GM23338 (cell line): ENCODE measurements at regions not wholly inside any gene's neighbourhood (a gene's known extent, or its start where the extent isn't known, plus 50 kb on each side); places are given as distances from the start of the nearest gene placed in this dataset.

Experiments
- ATAC-seq: fragments of 200-7000 bp; cut with Tn5 transposase; 3 replicates; pipeline ENCODE4 v1.9.1; 2020
- DNase-seq: peaks from one replicate; pipeline ENCODE4 v3.0.0-alpha.2; 2015; ENCODE audit warnings: low spot score
- H2AFZ ChIP-seq: fragments of 200-600 bp; sonication (generic); 2 replicates; pipeline ENCODE4 v1.8.0; 2016; ENCODE audit warnings: antibody characterized with exemption, mild to moderate bottlenecking, moderate library complexity
- H3F3A ChIP-seq: fragments of 200-600 bp; sonication (generic); replicated peaks from 2 replicates; pipeline ENCODE4 v1.8.0; 2017; ENCODE audit warnings: antibody characterized with exemption, mixed run types, low read depth
- H3K27ac ChIP-seq: fragments of 200-600 bp; sonication (generic); 2 replicates; pipeline ENCODE4 v1.6.1; 2016; ENCODE audit warnings: low read depth
- H3K27me3 ChIP-seq: fragments of 200-600 bp; sonication (generic); 2 replicates; pipeline ENCODE4 v1.8.0; 2016; ENCODE audit warnings: mild to moderate bottlenecking, mixed run types, moderate library complexity; ENCODE audit not compliant: insufficient read depth
- H3K36me3 ChIP-seq: fragments of 200-600 bp; sonication (generic); 2 replicates; pipeline ENCODE4 v1.8.0; 2016; ENCODE audit warnings: mild to moderate bottlenecking; ENCODE audit not compliant: insufficient read depth
- H3K4me1 ChIP-seq: fragments of 200-600 bp; sonication (generic); 2 replicates; pipeline ENCODE4 v1.8.0; 2016; ENCODE audit warnings: mild to moderate bottlenecking, moderate library complexity; ENCODE audit not compliant: insufficient read depth
- H3K4me2 ChIP-seq: fragments of 200-600 bp; sonication (generic); 2 replicates; pipeline ENCODE4 v1.7.1; 2017; ENCODE audit warnings: mixed run types
- H3K4me3 ChIP-seq: fragments of 200-600 bp; sonication (generic); 2 replicates; pipeline ENCODE4 v1.6.1; 2016; ENCODE audit warnings: mixed run types
- H3K79me2 ChIP-seq: fragments of 200-600 bp; sonication (generic); replicated peaks from 2 replicates; pipeline ENCODE4 v1.8.0; 2017; ENCODE audit warnings: mild to moderate bottlenecking; ENCODE audit not compliant: insufficient read depth
- H3K9me2 ChIP-seq: fragments of 200-600 bp; sonication (generic); 2 replicates; pipeline ENCODE4 v1.8.0; 2017; ENCODE audit not compliant: insufficient read depth
- H4K20me1 ChIP-seq: fragments of 200-600 bp; sonication (generic); replicated peaks from 2 replicates; pipeline ENCODE4 v1.8.0; 2017; ENCODE audit warnings: mild to moderate bottlenecking; ENCODE audit not compliant: insufficient read depth
- H3K27ac Mint-ChIP-seq: 2 replicates; pipeline ENCODE4 v1.8.0; 2020; ENCODE audit warnings: inconsistent platforms, mild to moderate bottlenecking, moderate library complexity, mixed read lengths
- H3K27me3 Mint-ChIP-seq: 3 replicates; pipeline ENCODE4 v1.8.0; 2022; ENCODE audit warnings: low read depth, mild to moderate bottlenecking, moderate library complexity, mixed read lengths, inconsistent platforms; ENCODE audit not compliant: insufficient read depth, poor library complexity
- H3K36me3 Mint-ChIP-seq: 3 replicates; pipeline ENCODE4 v1.8.0; 2021; ENCODE audit warnings: low read depth, mild to moderate bottlenecking, inconsistent platforms, moderate library complexity, mixed read lengths
- H3K4me1 Mint-ChIP-seq: 3 replicates; pipeline ENCODE4 v1.8.0; 2020; ENCODE audit warnings: mild to moderate bottlenecking, inconsistent platforms, mixed read lengths
- H3K4me3 Mint-ChIP-seq: 3 replicates; pipeline ENCODE4 v1.8.0; 2021; ENCODE audit warnings: moderate library complexity, mild to moderate bottlenecking, inconsistent platforms, mixed read lengths
- H3K9me3 Mint-ChIP-seq: 3 replicates; pipeline ENCODE4 v1.8.0; 2020; ENCODE audit warnings: moderate library complexity, mild to moderate bottlenecking, inconsistent platforms, mixed read lengths
- CREB1 ChIP-seq: fragments of 250-450 bp; sonication (Bioruptor Pico); IDR thresholded peaks from 2 replicates; pipeline ENCODE4 v1.5.0; 2020; ENCODE audit warnings: low read depth, mild to moderate bottlenecking, moderate library complexity
- EZH2 ChIP-seq: fragments of 200-600 bp; sonication (generic); IDR thresholded peaks from one replicate; pipeline ENCODE4 v1.8.0; 2017; ENCODE audit warnings: antibody characterized with exemption, mild to moderate bottlenecking, low read depth; ENCODE audit not compliant: unreplicated experiment
- EZH2phosphoT487 ChIP-seq: fragments of 200-600 bp; sonication (generic); IDR thresholded peaks from one replicate; pipeline ENCODE4 v1.8.1; 2018; ENCODE audit warnings: antibody characterized with exemption; ENCODE audit not compliant: unreplicated experiment
- JUNB ChIP-seq: IDR thresholded peaks from one replicate; pipeline ENCODE4 v1.6.1; 2016; ENCODE audit warnings: antibody characterized with exemption; ENCODE audit not compliant: unreplicated experiment
- NANOG ChIP-seq: IDR thresholded peaks from 2 replicates; pipeline ENCODE4 v1.6.1; 2016; ENCODE audit warnings: antibody characterized with exemption, borderline replicate concordance
- POLR2AphosphoS5 ChIP-seq: IDR thresholded peaks from 2 replicates; pipeline ENCODE4 v1.6.1; 2016; ENCODE audit warnings: antibody characterized with exemption, low read depth
- STAT1 ChIP-seq: IDR thresholded peaks from one replicate; pipeline ENCODE4 v1.6.1; 2016; ENCODE audit warnings: antibody characterized with exemption; ENCODE audit not compliant: unreplicated experiment
- ZNF114 ChIP-seq: fragments of 250-450 bp; sonication (Bioruptor Pico); IDR thresholded peaks from 2 replicates; pipeline ENCODE4 v1.5.0; 2020; ENCODE audit warnings: mild to moderate bottlenecking, moderate library complexity
- ZNF331 ChIP-seq: fragments of 250-450 bp; sonication (Bioruptor Pico); IDR thresholded peaks from 2 replicates; pipeline ENCODE4 v1.5.0; 2020; ENCODE audit warnings: low read depth, mild to moderate bottlenecking, moderate library complexity
- TF ChIP-seq, protein P1 (sequence below): IDR thresholded peaks from one replicate; pipeline ENCODE4 v1.6.1; 2018; ENCODE audit warnings: antibody characterized with exemption; ENCODE audit not compliant: unreplicated experiment
- TF ChIP-seq, protein P2 (sequence below), 2 experiments: fragments of 200-600 bp in 1 of 2; sonication (generic) in 1 of 2; conservative IDR thresholded peaks; 2 replicates each; pipeline versions ENCODE4 v1.5.1 to v1.6.1; 2016 to 2017; ENCODE audit warnings: antibody characterized with exemption in 2 of 2, low read depth in 2 of 2, mild to moderate bottlenecking in 2 of 2, moderate library complexity in 1 of 2
- TF ChIP-seq, protein P3 (sequence below): fragments of 250-450 bp; sonication (Bioruptor Pico); IDR thresholded peaks from 2 replicates; pipeline ENCODE4 v1.5.0; 2020; ENCODE audit warnings: mild to moderate bottlenecking, moderate library complexity
- TF ChIP-seq, protein P4 (sequence below): IDR thresholded peaks from 2 replicates; pipeline ENCODE4 v1.6.1; 2016; ENCODE audit warnings: antibody characterized with exemption

DNA sequence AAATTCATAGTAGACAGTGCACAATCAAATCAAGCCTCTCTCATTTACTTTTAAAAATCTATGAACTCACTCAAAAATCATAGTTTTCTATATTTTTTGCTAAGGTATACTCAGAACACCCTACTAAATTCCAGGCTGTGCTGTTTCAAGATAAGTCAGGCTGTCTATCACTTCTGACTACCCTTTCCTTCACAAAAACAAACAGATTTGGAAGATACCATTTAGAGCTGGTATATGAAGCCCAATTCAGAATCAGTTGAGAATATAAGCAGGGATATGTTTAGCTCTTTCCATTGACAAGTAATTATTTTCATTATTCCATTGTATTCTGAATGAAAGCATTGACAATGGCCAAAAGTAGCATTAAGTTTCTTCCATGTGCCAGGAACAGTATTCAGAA lies 53.1 kb downstream of the CXCL1 start:
- no peak overlapping the region for H3K4me3 Mint-ChIP-seq
- no peak overlapping the region for H3K4me2 ChIP-seq
- H3K36me3 ChIP-seq = no peaks in the 10 kb centered on the region
- H2AFZ ChIP-seq = no peak overlapping the region; the same call in 1 of the 2 replicates
- no peaks in the 10 kb centered on the region for H3K79me2 ChIP-seq
- H3K4me1 ChIP-seq = no peaks in the 10 kb centered on the region
- no peaks in the 10 kb centered on the region for H3K36me3 Mint-ChIP-seq
- no peak overlapping the region for H3K4me3 ChIP-seq
- H3K9me3 Mint-ChIP-seq = no peaks in the 10 kb centered on the region
- DNase-seq = no peak
- no peaks in the 10 kb centered on the region for H3K27me3 ChIP-seq
- no peak for ATAC-seq
- no peaks in the 10 kb centered on the region for H4K20me1 ChIP-seq
- no peak overlapping the region for H3K27ac Mint-ChIP-seq
- H3F3A ChIP-seq = no peaks in the 10 kb centered on the region
- H3K27ac ChIP-seq = no peak overlapping the region
- no peaks in the 10 kb centered on the region for H3K27me3 Mint-ChIP-seq
- H3K4me1 Mint-ChIP-seq = no peaks in the 10 kb centered on the region
- no peaks in the 10 kb centered on the region for H3K9me2 ChIP-seq
- TF ChIP-seq, protein P1, sequence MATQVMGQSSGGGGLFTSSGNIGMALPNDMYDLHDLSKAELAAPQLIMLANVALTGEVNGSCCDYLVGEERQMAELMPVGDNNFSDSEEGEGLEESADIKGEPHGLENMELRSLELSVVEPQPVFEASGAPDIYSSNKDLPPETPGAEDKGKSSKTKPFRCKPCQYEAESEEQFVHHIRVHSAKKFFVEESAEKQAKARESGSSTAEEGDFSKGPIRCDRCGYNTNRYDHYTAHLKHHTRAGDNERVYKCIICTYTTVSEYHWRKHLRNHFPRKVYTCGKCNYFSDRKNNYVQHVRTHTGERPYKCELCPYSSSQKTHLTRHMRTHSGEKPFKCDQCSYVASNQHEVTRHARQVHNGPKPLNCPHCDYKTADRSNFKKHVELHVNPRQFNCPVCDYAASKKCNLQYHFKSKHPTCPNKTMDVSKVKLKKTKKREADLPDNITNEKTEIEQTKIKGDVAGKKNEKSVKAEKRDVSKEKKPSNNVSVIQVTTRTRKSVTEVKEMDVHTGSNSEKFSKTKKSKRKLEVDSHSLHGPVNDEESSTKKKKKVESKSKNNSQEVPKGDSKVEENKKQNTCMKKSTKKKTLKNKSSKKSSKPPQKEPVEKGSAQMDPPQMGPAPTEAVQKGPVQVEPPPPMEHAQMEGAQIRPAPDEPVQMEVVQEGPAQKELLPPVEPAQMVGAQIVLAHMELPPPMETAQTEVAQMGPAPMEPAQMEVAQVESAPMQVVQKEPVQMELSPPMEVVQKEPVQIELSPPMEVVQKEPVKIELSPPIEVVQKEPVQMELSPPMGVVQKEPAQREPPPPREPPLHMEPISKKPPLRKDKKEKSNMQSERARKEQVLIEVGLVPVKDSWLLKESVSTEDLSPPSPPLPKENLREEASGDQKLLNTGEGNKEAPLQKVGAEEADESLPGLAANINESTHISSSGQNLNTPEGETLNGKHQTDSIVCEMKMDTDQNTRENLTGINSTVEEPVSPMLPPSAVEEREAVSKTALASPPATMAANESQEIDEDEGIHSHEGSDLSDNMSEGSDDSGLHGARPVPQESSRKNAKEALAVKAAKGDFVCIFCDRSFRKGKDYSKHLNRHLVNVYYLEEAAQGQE = no peak
- TF ChIP-seq ZNF331 (CRISPR knock-in tag) (no peak), NANOG (no peak), JUNB (no peak), CREB1 (CRISPR knock-in tag) (no peak), EZH2phosphoT487 (no peak), ZNF114 (CRISPR knock-in tag) (no peak), EZH2 (no peak), POLR2AphosphoS5 (no peak), STAT1 (no peak)
- TF ChIP-seq, protein P2, sequence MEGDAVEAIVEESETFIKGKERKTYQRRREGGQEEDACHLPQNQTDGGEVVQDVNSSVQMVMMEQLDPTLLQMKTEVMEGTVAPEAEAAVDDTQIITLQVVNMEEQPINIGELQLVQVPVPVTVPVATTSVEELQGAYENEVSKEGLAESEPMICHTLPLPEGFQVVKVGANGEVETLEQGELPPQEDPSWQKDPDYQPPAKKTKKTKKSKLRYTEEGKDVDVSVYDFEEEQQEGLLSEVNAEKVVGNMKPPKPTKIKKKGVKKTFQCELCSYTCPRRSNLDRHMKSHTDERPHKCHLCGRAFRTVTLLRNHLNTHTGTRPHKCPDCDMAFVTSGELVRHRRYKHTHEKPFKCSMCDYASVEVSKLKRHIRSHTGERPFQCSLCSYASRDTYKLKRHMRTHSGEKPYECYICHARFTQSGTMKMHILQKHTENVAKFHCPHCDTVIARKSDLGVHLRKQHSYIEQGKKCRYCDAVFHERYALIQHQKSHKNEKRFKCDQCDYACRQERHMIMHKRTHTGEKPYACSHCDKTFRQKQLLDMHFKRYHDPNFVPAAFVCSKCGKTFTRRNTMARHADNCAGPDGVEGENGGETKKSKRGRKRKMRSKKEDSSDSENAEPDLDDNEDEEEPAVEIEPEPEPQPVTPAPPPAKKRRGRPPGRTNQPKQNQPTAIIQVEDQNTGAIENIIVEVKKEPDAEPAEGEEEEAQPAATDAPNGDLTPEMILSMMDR (conservative IDR thresholded peaks at IDR 0.05; ENCODE audit: low read depth in 2 of 2) = no peak
- TF ChIP-seq, protein P3, sequence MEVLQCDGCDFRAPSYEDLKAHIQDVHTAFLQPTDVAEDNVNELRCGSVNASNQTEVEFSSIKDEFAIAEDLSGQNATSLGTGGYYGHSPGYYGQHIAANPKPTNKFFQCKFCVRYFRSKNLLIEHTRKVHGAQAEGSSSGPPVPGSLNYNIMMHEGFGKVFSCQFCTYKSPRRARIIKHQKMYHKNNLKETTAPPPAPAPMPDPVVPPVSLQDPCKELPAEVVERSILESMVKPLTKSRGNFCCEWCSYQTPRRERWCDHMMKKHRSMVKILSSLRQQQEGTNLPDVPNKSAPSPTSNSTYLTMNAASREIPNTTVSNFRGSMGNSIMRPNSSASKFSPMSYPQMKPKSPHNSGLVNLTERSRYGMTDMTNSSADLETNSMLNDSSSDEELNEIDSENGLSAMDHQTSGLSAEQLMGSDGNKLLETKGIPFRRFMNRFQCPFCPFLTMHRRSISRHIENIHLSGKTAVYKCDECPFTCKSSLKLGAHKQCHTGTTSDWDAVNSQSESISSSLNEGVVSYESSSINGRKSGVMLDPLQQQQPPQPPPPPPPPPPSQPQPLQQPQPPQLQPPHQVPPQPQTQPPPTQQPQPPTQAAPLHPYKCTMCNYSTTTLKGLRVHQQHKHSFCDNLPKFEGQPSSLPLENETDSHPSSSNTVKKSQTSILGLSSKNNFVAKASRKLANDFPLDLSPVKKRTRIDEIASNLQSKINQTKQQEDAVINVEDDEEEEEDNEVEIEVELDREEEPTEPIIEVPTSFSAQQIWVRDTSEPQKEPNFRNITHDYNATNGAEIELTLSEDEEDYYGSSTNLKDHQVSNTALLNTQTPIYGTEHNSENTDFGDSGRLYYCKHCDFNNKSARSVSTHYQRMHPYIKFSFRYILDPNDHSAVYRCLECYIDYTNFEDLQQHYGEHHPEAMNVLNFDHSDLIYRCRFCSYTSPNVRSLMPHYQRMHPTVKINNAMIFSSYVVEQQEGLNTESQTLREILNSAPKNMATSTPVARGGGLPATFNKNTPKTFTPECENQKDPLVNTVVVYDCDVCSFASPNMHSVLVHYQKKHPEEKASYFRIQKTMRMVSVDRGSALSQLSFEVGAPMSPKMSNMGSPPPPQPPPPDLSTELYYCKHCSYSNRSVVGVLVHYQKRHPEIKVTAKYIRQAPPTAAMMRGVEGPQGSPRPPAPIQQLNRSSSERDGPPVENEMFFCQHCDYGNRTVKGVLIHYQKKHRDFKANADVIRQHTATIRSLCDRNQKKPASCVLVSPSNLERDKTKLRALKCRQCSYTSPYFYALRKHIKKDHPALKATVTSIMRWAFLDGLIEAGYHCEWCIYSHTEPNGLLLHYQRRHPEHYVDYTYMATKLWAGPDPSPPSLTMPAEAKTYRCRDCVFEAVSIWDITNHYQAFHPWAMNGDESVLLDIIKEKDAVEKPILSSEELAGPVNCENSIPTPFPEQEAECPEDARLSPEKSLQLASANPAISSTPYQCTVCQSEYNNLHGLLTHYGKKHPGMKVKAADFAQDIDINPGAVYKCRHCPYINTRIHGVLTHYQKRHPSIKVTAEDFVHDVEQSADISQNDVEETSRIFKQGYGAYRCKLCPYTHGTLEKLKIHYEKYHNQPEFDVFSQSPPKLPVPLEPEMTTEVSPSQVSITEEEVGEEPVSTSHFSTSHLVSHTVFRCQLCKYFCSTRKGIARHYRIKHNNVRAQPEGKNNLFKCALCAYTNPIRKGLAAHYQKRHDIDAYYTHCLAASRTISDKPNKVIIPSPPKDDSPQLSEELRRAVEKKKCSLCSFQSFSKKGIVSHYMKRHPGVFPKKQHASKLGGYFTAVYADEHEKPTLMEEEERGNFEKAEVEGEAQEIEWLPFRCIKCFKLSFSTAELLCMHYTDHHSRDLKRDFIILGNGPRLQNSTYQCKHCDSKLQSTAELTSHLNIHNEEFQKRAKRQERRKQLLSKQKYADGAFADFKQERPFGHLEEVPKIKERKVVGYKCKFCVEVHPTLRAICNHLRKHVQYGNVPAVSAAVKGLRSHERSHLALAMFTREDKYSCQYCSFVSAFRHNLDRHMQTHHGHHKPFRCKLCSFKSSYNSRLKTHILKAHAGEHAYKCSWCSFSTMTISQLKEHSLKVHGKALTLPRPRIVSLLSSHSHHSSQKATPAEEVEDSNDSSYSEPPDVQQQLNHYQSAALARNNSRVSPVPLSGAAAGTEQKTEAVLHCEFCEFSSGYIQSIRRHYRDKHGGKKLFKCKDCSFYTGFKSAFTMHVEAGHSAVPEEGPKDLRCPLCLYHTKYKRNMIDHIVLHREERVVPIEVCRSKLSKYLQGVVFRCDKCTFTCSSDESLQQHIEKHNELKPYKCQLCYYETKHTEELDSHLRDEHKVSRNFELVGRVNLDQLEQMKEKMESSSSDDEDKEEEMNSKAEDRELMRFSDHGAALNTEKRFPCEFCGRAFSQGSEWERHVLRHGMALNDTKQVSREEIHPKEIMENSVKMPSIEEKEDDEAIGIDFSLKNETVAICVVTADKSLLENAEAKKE = no peak
- TF ChIP-seq, protein P4, sequence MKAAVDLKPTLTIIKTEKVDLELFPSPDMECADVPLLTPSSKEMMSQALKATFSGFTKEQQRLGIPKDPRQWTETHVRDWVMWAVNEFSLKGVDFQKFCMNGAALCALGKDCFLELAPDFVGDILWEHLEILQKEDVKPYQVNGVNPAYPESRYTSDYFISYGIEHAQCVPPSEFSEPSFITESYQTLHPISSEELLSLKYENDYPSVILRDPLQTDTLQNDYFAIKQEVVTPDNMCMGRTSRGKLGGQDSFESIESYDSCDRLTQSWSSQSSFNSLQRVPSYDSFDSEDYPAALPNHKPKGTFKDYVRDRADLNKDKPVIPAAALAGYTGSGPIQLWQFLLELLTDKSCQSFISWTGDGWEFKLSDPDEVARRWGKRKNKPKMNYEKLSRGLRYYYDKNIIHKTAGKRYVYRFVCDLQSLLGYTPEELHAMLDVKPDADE = no peak
